GM18907 (cell line): ENCODE measurements at regions not wholly inside any gene's neighbourhood (a gene's known extent, or its start where the extent isn't known, plus 50 kb on each side); places are given as distances from the start of the nearest gene placed in this dataset.
A peak's percentile ranks its signal among the peaks of the same experiment; 100 is the strongest.
"Not testable (repeated sequence)": the region's sequence is repeated elsewhere in the genome, so short reads cannot be mapped to it uniquely, and the experiment has no call there.

ENCODE experiments used
- ATAC-seq: cut with Tn5 transposase; IDR thresholded peaks from one replicate; pipeline ENCODE4 v1.9.1; 2021; ENCODE audit warnings: mild to moderate bottlenecking, moderate library complexity; ENCODE audit not compliant: unreplicated experiment

- no peak for ATAC-seq
Measured at GRCh38 chr2:64742678-64743077, 89.0 kb upstream of the SERTAD2 start.

- no peak for ATAC-seq
Measured at GRCh38 chr2:64743739-64744330, 90.1 kb upstream of the SERTAD2 start.

- ATAC-seq: no peak
Measured at GRCh38 chr2:64745562-64745961, 91.8 kb upstream of the SERTAD2 start.

GRCh38 chr2:64747690-64748091 is 94.0 kb upstream of the SERTAD2 start:
- ATAC-seq: not testable (repeated sequence)

- ATAC-seq: no peak
Measured at GRCh38 chr2:64748147-64748546, 94.4 kb upstream of the SERTAD2 start.

GRCh38 chr2:64748561-64748960 is 94.8 kb upstream of the SERTAD2 start:
- no peak for ATAC-seq

- ATAC-seq: no peak
Measured at GRCh38 chr2:64749446-64749845, 95.7 kb upstream of the SERTAD2 start.

GRCh38 chr2:64750001-64750816 is 96.5 kb upstream of the SERTAD2 start:
- ATAC-seq: no peak

- ATAC-seq: peak; percentile 91
Measured at GRCh38 chr2:64750817-64751285, 97.1 kb upstream of the SERTAD2 start.

- peak; percentile 88 for ATAC-seq
Measured at GRCh38 chr2:64751286-64752260, 97.9 kb upstream of the SERTAD2 start.

GRCh38 chr2:64753399-64753798 is 99.7 kb upstream of the SERTAD2 start:
- ATAC-seq: no peak

- ATAC-seq: no peak
Measured at GRCh38 chr2:64754570-64754969, 100.9 kb upstream of the SERTAD2 start.

GRCh38 chr2:64757126-64757525 is 103.4 kb upstream of the SERTAD2 start:
- no peak for ATAC-seq

- no peak for ATAC-seq
Measured at GRCh38 chr2:64760128-64760527, 106.4 kb upstream of the SERTAD2 start.

GRCh38 chr2:64762301-64762997 is 108.7 kb upstream of the SERTAD2 start:
- no peak for ATAC-seq

- no peak for ATAC-seq
Measured at GRCh38 chr2:64763126-64763525, 109.4 kb upstream of the SERTAD2 start.

- ATAC-seq: no peak
Measured at GRCh38 chr2:64765160-64765805, 111.6 kb upstream of the SERTAD2 start.

GRCh38 chr2:64766841-64767669 is 113.3 kb upstream of the SERTAD2 start:
- ATAC-seq: no peak
